Neutrophil (primary cell): ENCODE measurements at regions not wholly inside any gene's neighbourhood (a gene's known extent, or its start where the extent isn't known, plus 50 kb on each side); places are given as distances from the start of the nearest gene placed in this dataset.

Source experiments
- H3K27ac ChIP-seq: fragments of 200-600 bp; sonication (generic); 2 replicates; pipeline ENCODE4 v1.5.1; 2016; ENCODE audit warnings: mild to moderate bottlenecking, moderate library complexity
- H3K27me3 ChIP-seq: fragments of 200-600 bp; sonication (generic); 2 replicates; pipeline ENCODE4 v1.6.0; 2016; ENCODE audit warnings: mild to moderate bottlenecking
- H3K36me3 ChIP-seq: fragments of 200-600 bp; sonication (generic); 2 replicates; pipeline ENCODE4 v1.5.1; 2017
- H3K4me1 ChIP-seq, 2 experiments: fragments of 200-600 bp in 1 of 2; sonication (generic) in 1 of 2; 1 replicate in 1 of 2; 2 replicates in 1 of 2; pipeline versions ENCODE4 v1.5.1 to v1.6.1; 2013 to 2016; ENCODE audit warnings: low read depth in 1 of 2, low read length in 1 of 2, mild to moderate bottlenecking in 1 of 2, moderate library complexity in 1 of 2; ENCODE audit not compliant: control insufficient read depth in 1 of 2, insufficient read depth in 1 of 2
- H3K4me3 ChIP-seq, 2 experiments: fragments of 200-600 bp in 1 of 2; sonication (generic) in 1 of 2; 1 replicate in 1 of 2; 2 replicates in 1 of 2; pipeline ENCODE4 v1.5.1; 2013 to 2016; ENCODE audit warnings: low read depth in 1 of 2, low read length in 1 of 2, mild to moderate bottlenecking in 1 of 2, moderate library complexity in 1 of 2
- H3K9me3 ChIP-seq: fragments of 200-600 bp; sonication (generic); 2 replicates; pipeline ENCODE4 v1.5.1; 2016
- CTCF ChIP-seq: fragments of 200-600 bp; sonication (generic); IDR thresholded peaks from 2 replicates; pipeline ENCODE4 v1.5.1; 2016; ENCODE audit warnings: antibody characterized with exemption

GRCh38 chr1:55896210-55896609 lies 681.0 kb upstream of the USP24 start:
- no peak overlapping the region for H3K4me3 ChIP-seq
- H3K27ac ChIP-seq = no peak overlapping the region
- H3K36me3 ChIP-seq = no peaks in the 10 kb centered on the region
- no peaks in the 10 kb centered on the region for H3K27me3 ChIP-seq
- no peak for TF ChIP-seq CTCF
- no peaks in the 10 kb centered on the region for H3K4me1 ChIP-seq
- H3K9me3 ChIP-seq = no peaks in the 10 kb centered on the region

GRCh38 chr1:55894521-55894920 lies 679.4 kb upstream of the USP24 start:
- Histone ChIP-seq H3K4me1 (no peaks in the 10 kb centered on the region), H3K27ac (no peak overlapping the region), H3K27me3 (no peaks in the 10 kb centered on the region), H3K36me3 (no peaks in the 10 kb centered on the region), H3K4me3 (no peak overlapping the region), H3K9me3 (no peaks in the 10 kb centered on the region)
- no peak for TF ChIP-seq CTCF

GRCh38 chr1:55893155-55893554 lies 678.0 kb upstream of the USP24 start:
- H3K4me1 ChIP-seq = no peaks in the 10 kb centered on the region
- H3K27me3 ChIP-seq = no peaks in the 10 kb centered on the region
- H3K27ac ChIP-seq = no peak overlapping the region
- no peaks in the 10 kb centered on the region for H3K9me3 ChIP-seq
- TF ChIP-seq CTCF = no peak
- no peaks in the 10 kb centered on the region for H3K36me3 ChIP-seq
- H3K4me3 ChIP-seq = no peak overlapping the region

- Histone ChIP-seq H3K4me1 (no peaks in the 10 kb centered on the region), H3K36me3 (no peaks in the 10 kb centered on the region), H3K4me3 (no peak overlapping the region), H3K27me3 (no peaks in the 10 kb centered on the region), H3K27ac (no peak overlapping the region), H3K9me3 (no peaks in the 10 kb centered on the region)
- TF ChIP-seq CTCF = no peak
Observed at GRCh38 chr1:55888685-55889317, 673.6 kb upstream of the USP24 start.

- Histone ChIP-seq H3K27ac (no peak overlapping the region), H3K27me3 (no peaks in the 10 kb centered on the region), H3K4me1 (no peaks in the 10 kb centered on the region), H3K36me3 (no peaks in the 10 kb centered on the region), H3K4me3 (no peak overlapping the region), H3K9me3 (no peaks in the 10 kb centered on the region)
- TF ChIP-seq CTCF = no peak
Observed at GRCh38 chr1:55886856-55887712, 671.9 kb upstream of the USP24 start.
